ENCODE measurements at regions not wholly inside any gene's neighbourhood (a gene's known extent, or its start where the extent isn't known, plus 50 kb on each side); places are given as distances from the start of the nearest gene placed in this dataset.

DNA sequence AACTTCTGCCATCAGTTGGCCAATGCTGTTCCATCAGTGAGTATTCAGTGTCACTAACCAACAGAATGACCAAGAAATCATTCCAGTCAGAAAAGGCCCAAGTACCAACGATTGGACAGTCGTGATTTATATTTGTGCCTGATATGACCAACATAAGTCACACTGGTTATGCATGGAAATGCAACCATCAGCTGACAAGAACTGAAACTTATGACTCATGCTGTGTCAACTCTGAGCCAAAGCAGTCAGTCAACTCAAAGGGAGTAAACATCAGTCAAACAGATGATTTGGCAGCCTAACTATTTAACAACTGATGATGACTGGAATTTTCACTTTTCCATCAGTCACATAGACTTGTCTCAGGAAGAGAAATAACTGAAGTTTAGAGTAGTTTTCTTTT lies 142.4 kb downstream of the ANXA2 start (continued):
- TF ChIP-seq PKNOX1 (IDR thresholded peaks at IDR 0.05) (peak; percentile 87), KAT8 (IDR thresholded peaks at IDR 0.05; ENCODE audit: low read depth) (no peak), CBFA2T3 (IDR thresholded peaks at IDR 0.05) (no peak), HEY1 (CRISPR knock-in tag; IDR thresholded peaks at IDR 0.05; ENCODE audit: borderline replicate concordance) (no peak), DIDO1 (tag; IDR thresholded peaks at IDR 0.05; ENCODE audit: low read depth) (no peak), ZKSCAN8 (CRISPR knock-in tag; IDR thresholded peaks at IDR 0.05) (no peak), RFX5 (IDR thresholded peaks at IDR 0.05; ENCODE audit: low read depth, low read length) (no peak), SIN3B (IDR thresholded peaks at IDR 0.05; ENCODE audit: low read depth) (no peak), PATZ1 (CRISPR knock-in tag; IDR thresholded peaks at IDR 0.05; ENCODE audit: borderline replicate concordance) (no peak), RBM14 (IDR thresholded peaks at IDR 0.05; ENCODE audit: borderline replicate concordance, insufficient read depth, low read depth, low read length) (no peak), TFE3 (CRISPR knock-in tag; IDR thresholded peaks at IDR 0.05) (no peak), TEAD1 (CRISPR knock-in tag; IDR thresholded peaks at IDR 0.05) (0 out of 4 replicates have a peak, but pooled peaks of 1 of the 2 experiments have one; percentile 29), CBX3 (IDR thresholded peaks at IDR 0.05; ENCODE audit: borderline replicate concordance in 1 of 2, low read length in 2 of 2) (no peak), E2F4 (CRISPR knock-in tag; IDR thresholded peaks at IDR 0.05; ENCODE audit: low read depth) (no peak), KLF16 (IDR thresholded peaks at IDR 0.05) (no peak), SIN3A (IDR thresholded peaks at IDR 0.05; ENCODE audit: borderline replicate concordance in 2 of 2, control insufficient read depth in 1 of 2, low read depth in 2 of 2, low read length in 2 of 2) (no peak), LCOR (CRISPR knock-in tag; IDR thresholded peaks at IDR 0.05) (no peak), FOXJ3 (CRISPR knock-in tag; IDR thresholded peaks at IDR 0.05) (no peak), MCM3 (IDR thresholded peaks at IDR 0.05) (no peak)
- TF ChIP-seq, protein P1, sequence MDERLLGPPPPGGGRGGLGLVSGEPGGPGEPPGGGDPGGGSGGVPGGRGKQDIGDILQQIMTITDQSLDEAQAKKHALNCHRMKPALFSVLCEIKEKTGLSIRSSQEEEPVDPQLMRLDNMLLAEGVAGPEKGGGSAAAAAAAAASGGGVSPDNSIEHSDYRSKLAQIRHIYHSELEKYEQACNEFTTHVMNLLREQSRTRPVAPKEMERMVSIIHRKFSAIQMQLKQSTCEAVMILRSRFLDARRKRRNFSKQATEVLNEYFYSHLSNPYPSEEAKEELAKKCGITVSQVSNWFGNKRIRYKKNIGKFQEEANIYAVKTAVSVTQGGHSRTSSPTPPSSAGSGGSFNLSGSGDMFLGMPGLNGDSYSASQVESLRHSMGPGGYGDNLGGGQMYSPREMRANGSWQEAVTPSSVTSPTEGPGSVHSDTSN (CRISPR knock-in tag; IDR thresholded peaks at IDR 0.05; ENCODE audit: low read depth): no peak
- TF ChIP-seq, protein P1 (tag; conservative IDR thresholded peaks at IDR 0.05; ENCODE audit: low read depth): peak; percentile 89

Data from K562 (cell line).